Endothelial cell of umbilical vein (primary cell): ENCODE measurements at regions not wholly inside any gene's neighbourhood (a gene's known extent, or its start where the extent isn't known, plus 50 kb on each side); places are given as distances from the start of the nearest gene placed in this dataset.

Experiments
- CTCF ChIP-seq, 2 donors: IDR thresholded peaks; 1 replicate in 1 of 2; 2 replicates in 1 of 2; pipeline ENCODE4 v1.5.1; 2011; ENCODE audit warnings: low read length in 2 of 2, mild to moderate bottlenecking in 2 of 2, moderate library complexity in 2 of 2, control low read depth in 1 of 2, inconsistent platforms in 1 of 2, low read depth in 1 of 2; ENCODE audit not compliant: insufficient read depth in 1 of 2; ENCODE audit errors: extremely low read depth in 1 of 2
- EZH2 ChIP-seq: IDR thresholded peaks from 2 replicates; pipeline ENCODE4 v1.6.1; 2012; ENCODE audit warnings: borderline replicate concordance, low read depth, mild to moderate bottlenecking, moderate library complexity, low read length, inconsistent platforms; ENCODE audit not compliant: severe bottlenecking
- MAX ChIP-seq: IDR thresholded peaks from 2 replicates; pipeline ENCODE4 v1.6.1; 2011; ENCODE audit not compliant: insufficient read depth, insufficient read length

GRCh38 chr2:107235491-107236254 is 349.7 kb upstream of the ST6GAL2 start:
- TF ChIP-seq CTCF (IDR thresholded peaks at IDR 0.05; ENCODE audit: extremely low read depth in 1 of 2, insufficient read depth in 1 of 2, low read depth in 1 of 2, low read length in 2 of 2), result no peak
- no peak for TF ChIP-seq MAX
- TF ChIP-seq EZH2, result no peak
